OCI-LY1 (cell line): ENCODE measurements at regions not wholly inside any gene's neighbourhood (a gene's known extent, or its start where the extent isn't known, plus 50 kb on each side); places are given as distances from the start of the nearest gene placed in this dataset.

ENCODE experiments used
- H2AFZ ChIP-seq: fragments of 200-600 bp; sonication (generic), shearing (Covaris generic); 2 replicates; pipeline ENCODE4 v1.6.0; 2014; ENCODE audit warnings: antibody characterized with exemption, mild to moderate bottlenecking, low read length
- H3F3A ChIP-seq: fragments of 200-600 bp; sonication (generic), shearing (Covaris generic); 2 replicates; pipeline ENCODE4 v1.6.0; 2014; ENCODE audit warnings: mild to moderate bottlenecking, antibody characterized with exemption, low read length, moderate library complexity; ENCODE audit not compliant: insufficient read depth
- H3K27ac ChIP-seq: fragments of 200-600 bp; sonication (generic); 2 replicates; pipeline ENCODE4 v1.5.1; 2014; ENCODE audit warnings: low read length, mixed run types, mild to moderate bottlenecking, low read depth; ENCODE audit not compliant: poor library complexity, severe bottlenecking
- H3K27me3 ChIP-seq: fragments of 200-600 bp; sonication (generic); 2 replicates; pipeline ENCODE4 v1.6.0; 2014; ENCODE audit warnings: antibody characterized with exemption, mild to moderate bottlenecking, low read length, moderate library complexity; ENCODE audit not compliant: insufficient read depth
- H3K36me3 ChIP-seq: fragments of 200-600 bp; sonication (generic); 2 replicates; pipeline ENCODE4 v1.6.1; 2014; ENCODE audit warnings: mild to moderate bottlenecking, antibody characterized with exemption, low read length, moderate library complexity, mixed read lengths; ENCODE audit not compliant: insufficient read depth
- H3K4me1 ChIP-seq: fragments of 200-600 bp; sonication (generic); 2 replicates; pipeline ENCODE4 v1.5.1; 2014; ENCODE audit warnings: mild to moderate bottlenecking, low read length, moderate library complexity; ENCODE audit not compliant: insufficient read depth, severe bottlenecking
- H3K4me2 ChIP-seq: fragments of 200-600 bp; sonication (generic), shearing (Covaris generic); 2 replicates; pipeline ENCODE4 v1.6.1; 2014; ENCODE audit warnings: low read length
- H3K4me3 ChIP-seq: fragments of 200-600 bp; sonication (generic); 2 replicates; pipeline ENCODE4 v1.5.1; 2014; ENCODE audit warnings: low read length, low read depth, mild to moderate bottlenecking, mixed read lengths; ENCODE audit not compliant: poor library complexity, severe bottlenecking
- H3K79me2 ChIP-seq: fragments of 200-600 bp; shearing (Covaris generic); 2 replicates; pipeline ENCODE4 v1.6.1; 2016; ENCODE audit warnings: mixed run types, low read length, mixed read lengths; ENCODE audit not compliant: insufficient read depth
- H3K9ac ChIP-seq: fragments of 200-600 bp; sonication (generic), shearing (Covaris generic); 2 replicates; pipeline ENCODE4 v1.6.1; 2014; ENCODE audit warnings: mild to moderate bottlenecking, low read length, mixed read lengths
- H3K9me2 ChIP-seq: fragments of 200-600 bp; sonication (generic), shearing (Covaris generic); 2 replicates; pipeline ENCODE4 v1.6.1; 2014; ENCODE audit warnings: low read depth, mild to moderate bottlenecking, low read length, mixed read lengths
- H3K9me3 ChIP-seq: fragments of 200-600 bp; shearing (Covaris generic); 2 replicates; pipeline ENCODE4 v1.6.1; 2014; ENCODE audit warnings: low read length, mixed read lengths
- H4K20me1 ChIP-seq: fragments of 200-600 bp; sonication (generic), shearing (Covaris generic); 2 replicates; pipeline ENCODE4 v1.6.0; 2016; ENCODE audit warnings: mild to moderate bottlenecking, low read length; ENCODE audit not compliant: insufficient read depth
- EZH2 ChIP-seq: fragments of 200-600 bp; sonication (generic), shearing (Covaris generic); IDR thresholded peaks from 2 replicates; pipeline ENCODE4 v1.8.0; 2017; ENCODE audit warnings: borderline replicate concordance, mixed run types, mild to moderate bottlenecking, antibody characterized with exemption, low read length, moderate library complexity, mixed read lengths
- TF ChIP-seq, protein P1 (sequence below): fragments of 200-600 bp; sonication (generic), shearing (Covaris generic); IDR thresholded peaks from 2 replicates; pipeline ENCODE4 v1.5.1; 2017; ENCODE audit warnings: mild to moderate bottlenecking, antibody characterized with exemption, low read length, moderate library complexity, mixed read lengths

DNA sequence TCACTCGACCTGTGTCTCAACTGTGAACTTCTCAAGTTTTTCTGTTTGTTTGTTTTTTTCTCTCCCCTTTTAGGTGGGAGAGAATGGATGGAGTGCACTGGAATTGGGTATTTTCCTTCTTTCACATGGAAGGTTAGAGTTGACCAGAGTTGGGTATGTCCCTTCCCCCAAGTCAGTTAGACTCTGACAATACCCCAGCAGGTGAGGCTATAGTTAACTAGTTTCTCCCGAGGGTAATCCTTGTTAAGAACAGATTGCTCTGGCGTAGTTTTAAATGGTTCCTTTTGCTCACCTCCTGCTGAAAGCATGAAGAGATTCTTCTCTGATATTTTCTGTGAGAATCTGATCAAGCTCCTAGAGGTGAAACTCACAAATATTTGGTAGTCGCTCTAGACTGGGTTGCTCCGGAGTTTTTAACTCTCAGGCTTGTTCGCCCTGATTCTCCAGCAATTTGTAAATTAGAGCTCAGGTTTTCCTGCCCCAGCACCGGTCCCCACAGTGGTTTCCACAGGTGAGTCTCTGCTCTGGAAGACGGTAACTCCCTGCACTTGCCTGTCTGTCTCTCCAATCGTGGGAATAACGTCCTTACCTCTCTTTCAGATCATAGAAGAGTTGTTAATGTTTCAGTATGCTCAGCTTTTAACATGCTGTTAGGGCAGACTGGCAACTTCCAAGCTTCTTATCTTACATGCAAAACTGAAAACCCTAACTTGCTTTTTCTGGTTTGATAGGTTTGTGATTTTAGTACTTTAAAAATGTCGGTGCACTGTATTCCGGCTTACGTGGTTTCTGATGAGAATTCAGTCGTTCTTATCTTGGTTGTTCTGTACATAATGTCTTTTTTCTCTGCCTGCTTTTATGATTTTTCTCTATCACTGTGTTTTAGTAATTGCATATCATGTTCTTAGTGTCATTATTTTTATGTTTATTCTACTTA, 111.2 kb upstream of the HIVEP1 start:
- H3K79me2 ChIP-seq = no peaks in the 10 kb centered on the region
- TF ChIP-seq, protein P1, sequence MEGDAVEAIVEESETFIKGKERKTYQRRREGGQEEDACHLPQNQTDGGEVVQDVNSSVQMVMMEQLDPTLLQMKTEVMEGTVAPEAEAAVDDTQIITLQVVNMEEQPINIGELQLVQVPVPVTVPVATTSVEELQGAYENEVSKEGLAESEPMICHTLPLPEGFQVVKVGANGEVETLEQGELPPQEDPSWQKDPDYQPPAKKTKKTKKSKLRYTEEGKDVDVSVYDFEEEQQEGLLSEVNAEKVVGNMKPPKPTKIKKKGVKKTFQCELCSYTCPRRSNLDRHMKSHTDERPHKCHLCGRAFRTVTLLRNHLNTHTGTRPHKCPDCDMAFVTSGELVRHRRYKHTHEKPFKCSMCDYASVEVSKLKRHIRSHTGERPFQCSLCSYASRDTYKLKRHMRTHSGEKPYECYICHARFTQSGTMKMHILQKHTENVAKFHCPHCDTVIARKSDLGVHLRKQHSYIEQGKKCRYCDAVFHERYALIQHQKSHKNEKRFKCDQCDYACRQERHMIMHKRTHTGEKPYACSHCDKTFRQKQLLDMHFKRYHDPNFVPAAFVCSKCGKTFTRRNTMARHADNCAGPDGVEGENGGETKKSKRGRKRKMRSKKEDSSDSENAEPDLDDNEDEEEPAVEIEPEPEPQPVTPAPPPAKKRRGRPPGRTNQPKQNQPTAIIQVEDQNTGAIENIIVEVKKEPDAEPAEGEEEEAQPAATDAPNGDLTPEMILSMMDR = no peak
- no peak for TF ChIP-seq EZH2
- H3K4me1 ChIP-seq = no peaks in the 10 kb centered on the region
- no peaks in the 10 kb centered on the region for H4K20me1 ChIP-seq
- H3K9me3 ChIP-seq = no peaks in the 10 kb centered on the region
- H3K4me2 ChIP-seq = no peak overlapping the region
- H2AFZ ChIP-seq = no peak overlapping the region
- H3K36me3 ChIP-seq = no peaks in the 10 kb centered on the region
- H3F3A ChIP-seq = no peaks in the 10 kb centered on the region
- no peak overlapping the region for H3K4me3 ChIP-seq
- H3K9me2 ChIP-seq = no peaks in the 10 kb centered on the region
- H3K27me3 ChIP-seq = 0 out of 2 replicates have a peak, but pooled peaks cover 5% of the 10 kb centered on the region
- no peak overlapping the region for H3K9ac ChIP-seq
- H3K27ac ChIP-seq = no peak overlapping the region

DNA sequence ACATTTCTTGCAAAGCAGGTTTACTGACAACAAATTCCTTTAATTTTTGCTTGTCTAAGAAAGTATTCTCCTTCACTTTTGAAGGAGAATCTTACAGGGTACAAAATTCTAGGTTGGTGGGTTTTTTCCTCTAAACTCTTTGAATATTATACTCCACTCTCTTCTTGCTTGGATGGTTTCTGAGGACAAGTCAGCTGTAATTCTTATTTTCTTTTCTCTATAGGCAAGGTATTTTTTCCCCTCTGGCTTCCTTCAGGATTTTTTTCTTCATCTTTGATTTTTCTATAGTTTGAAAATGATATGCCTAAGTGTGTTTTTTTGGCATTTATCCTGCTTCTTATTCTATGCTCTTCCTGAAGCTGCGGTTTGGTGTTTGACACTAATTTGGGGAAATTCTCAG, 112.5 kb upstream of the HIVEP1 start:
- H3K27me3 ChIP-seq = 0 out of 2 replicates have a peak, but pooled peaks cover 5% of the 10 kb centered on the region
- H2AFZ ChIP-seq = no peak overlapping the region
- no peak overlapping the region for H3K4me2 ChIP-seq
- no peak overlapping the region for H3K4me3 ChIP-seq
- no peaks in the 10 kb centered on the region for H3K9me2 ChIP-seq
- H3K4me1 ChIP-seq = no peaks in the 10 kb centered on the region
- no peak overlapping the region for H3K9ac ChIP-seq
- H4K20me1 ChIP-seq = no peaks in the 10 kb centered on the region
- no peaks in the 10 kb centered on the region for H3K79me2 ChIP-seq
- H3K9me3 ChIP-seq = no peaks in the 10 kb centered on the region
- H3K27ac ChIP-seq = no peak overlapping the region
- no peaks in the 10 kb centered on the region for H3K36me3 ChIP-seq
- TF ChIP-seq, protein P1 = no peak
- no peak for TF ChIP-seq EZH2
- H3F3A ChIP-seq = no peaks in the 10 kb centered on the region

DNA sequence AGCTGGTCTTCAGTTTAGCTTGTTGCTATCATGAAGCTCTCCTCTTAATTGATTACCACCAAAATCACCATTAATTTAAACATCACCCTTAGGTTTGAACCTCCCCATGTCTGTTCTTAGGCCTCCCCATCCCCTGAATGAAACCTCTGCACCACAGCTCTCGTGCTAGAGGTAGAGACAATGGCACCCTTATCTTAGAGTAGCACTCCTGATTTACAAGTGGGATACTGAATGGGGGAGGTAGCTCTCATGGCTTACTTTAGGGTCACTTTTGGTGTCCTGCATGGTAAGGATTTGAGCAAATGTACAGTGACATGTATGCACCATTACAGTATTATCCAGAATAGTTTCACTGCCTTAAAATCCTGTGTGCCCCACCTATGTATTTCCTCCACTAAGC, 115.6 kb upstream of the ADTRP start:
- Histone ChIP-seq H3K4me2 (no peak overlapping the region), H2AFZ (no peak overlapping the region), H3K4me3 (no peak overlapping the region), H3K27ac (no peak overlapping the region), H3K4me1 (no peaks in the 10 kb centered on the region), H3K79me2 (no peaks in the 10 kb centered on the region), H3F3A (no peaks in the 10 kb centered on the region), H3K36me3 (no peaks in the 10 kb centered on the region), H3K9me2 (no peaks in the 10 kb centered on the region), H3K9ac (no peak overlapping the region), H3K9me3 (no peaks in the 10 kb centered on the region), H4K20me1 (no peaks in the 10 kb centered on the region), H3K27me3 (no peaks in the 10 kb centered on the region)
- TF ChIP-seq, protein P1 = no peak
- no peak for TF ChIP-seq EZH2
